ENCODE measurements at regions not wholly inside any gene's neighbourhood (a gene's known extent, or its start where the extent isn't known, plus 50 kb on each side); places are given as distances from the start of the nearest gene placed in this dataset.

DNA sequence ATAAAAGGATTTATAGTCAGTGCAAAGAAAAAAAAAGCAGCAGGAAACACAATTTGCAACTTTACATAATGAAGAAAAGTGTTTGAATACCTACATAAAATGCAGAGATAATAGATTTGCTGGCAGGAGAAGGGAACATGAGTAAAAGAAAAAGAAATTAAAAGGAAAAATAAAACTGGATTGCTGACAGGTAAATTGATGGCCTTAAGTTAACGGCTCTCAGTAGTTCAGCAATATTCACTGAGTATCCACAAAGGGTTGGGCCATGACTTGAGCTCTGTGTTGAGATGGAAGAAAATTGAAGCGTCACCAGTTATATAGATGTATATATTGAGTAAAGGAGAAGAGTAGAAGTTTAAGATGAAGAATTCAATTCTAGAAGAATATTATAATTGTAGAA lies 330.1 kb upstream of the VCX start:
- no peak for TF ChIP-seq KLF16 (CRISPR knock-in tag; IDR thresholded peaks at IDR 0.05)
- TF ChIP-seq, protein P1, sequence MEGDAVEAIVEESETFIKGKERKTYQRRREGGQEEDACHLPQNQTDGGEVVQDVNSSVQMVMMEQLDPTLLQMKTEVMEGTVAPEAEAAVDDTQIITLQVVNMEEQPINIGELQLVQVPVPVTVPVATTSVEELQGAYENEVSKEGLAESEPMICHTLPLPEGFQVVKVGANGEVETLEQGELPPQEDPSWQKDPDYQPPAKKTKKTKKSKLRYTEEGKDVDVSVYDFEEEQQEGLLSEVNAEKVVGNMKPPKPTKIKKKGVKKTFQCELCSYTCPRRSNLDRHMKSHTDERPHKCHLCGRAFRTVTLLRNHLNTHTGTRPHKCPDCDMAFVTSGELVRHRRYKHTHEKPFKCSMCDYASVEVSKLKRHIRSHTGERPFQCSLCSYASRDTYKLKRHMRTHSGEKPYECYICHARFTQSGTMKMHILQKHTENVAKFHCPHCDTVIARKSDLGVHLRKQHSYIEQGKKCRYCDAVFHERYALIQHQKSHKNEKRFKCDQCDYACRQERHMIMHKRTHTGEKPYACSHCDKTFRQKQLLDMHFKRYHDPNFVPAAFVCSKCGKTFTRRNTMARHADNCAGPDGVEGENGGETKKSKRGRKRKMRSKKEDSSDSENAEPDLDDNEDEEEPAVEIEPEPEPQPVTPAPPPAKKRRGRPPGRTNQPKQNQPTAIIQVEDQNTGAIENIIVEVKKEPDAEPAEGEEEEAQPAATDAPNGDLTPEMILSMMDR (CRISPR knock-in tag; IDR thresholded peaks at IDR 0.05), result no peak
- TF ChIP-seq, protein P2, sequence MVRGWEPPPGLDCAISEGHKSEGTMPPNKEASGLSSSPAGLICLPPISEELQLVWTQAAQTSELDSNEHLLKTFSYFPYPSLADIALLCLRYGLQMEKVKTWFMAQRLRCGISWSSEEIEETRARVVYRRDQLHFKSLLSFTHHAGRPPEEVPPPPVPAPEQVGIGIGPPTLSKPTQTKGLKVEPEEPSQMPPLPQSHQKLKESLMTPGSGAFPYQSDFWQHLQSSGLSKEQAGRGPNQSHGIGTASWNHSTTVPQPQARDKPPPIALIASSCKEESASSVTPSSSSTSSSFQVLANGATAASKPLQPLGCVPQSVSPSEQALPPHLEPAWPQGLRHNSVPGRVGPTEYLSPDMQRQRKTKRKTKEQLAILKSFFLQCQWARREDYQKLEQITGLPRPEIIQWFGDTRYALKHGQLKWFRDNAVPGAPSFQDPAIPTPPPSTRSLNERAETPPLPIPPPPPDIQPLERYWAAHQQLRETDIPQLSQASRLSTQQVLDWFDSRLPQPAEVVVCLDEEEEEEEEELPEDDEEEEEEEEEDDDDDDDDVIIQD (CRISPR knock-in tag; IDR thresholded peaks at IDR 0.05; ENCODE audit: low read depth), result no peak
- no peak for TF ChIP-seq ZC3H4 (CRISPR knock-in tag; IDR thresholded peaks at IDR 0.05; ENCODE audit: borderline replicate concordance)
- TF ChIP-seq ZBTB21 (CRISPR knock-in tag; IDR thresholded peaks at IDR 0.05), result no peak
- TF ChIP-seq HDAC6 (IDR thresholded peaks at IDR 0.05; ENCODE audit: low read depth, low read length), result no peak
- TF ChIP-seq EZH2 (conservative IDR thresholded peaks at IDR 0.05; ENCODE audit: low read depth, low read length), result no peak
- no peak for TF ChIP-seq GTF2F1 (IDR thresholded peaks at IDR 0.05; ENCODE audit: low read length)
- TF ChIP-seq, protein P3, sequence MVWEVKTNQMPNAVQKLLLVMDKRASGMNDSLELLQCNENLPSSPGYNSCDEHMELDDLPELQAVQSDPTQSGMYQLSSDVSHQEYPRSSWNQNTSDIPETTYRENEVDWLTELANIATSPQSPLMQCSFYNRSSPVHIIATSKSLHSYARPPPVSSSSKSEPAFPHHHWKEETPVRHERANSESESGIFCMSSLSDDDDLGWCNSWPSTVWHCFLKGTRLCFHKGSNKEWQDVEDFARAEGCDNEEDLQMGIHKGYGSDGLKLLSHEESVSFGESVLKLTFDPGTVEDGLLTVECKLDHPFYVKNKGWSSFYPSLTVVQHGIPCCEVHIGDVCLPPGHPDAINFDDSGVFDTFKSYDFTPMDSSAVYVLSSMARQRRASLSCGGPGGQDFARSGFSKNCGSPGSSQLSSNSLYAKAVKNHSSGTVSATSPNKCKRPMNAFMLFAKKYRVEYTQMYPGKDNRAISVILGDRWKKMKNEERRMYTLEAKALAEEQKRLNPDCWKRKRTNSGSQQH (CRISPR knock-in tag; IDR thresholded peaks at IDR 0.05; ENCODE audit: low read depth), result no peak
- TF ChIP-seq POLR2A (IDR thresholded peaks at IDR 0.05; ENCODE audit: insufficient read depth in 1 of 2, low read depth in 2 of 2, low read length in 2 of 2), result no peak
- no peak for TF ChIP-seq MTF2 (CRISPR knock-in tag; IDR thresholded peaks at IDR 0.05; ENCODE audit: borderline replicate concordance)

Measured in HepG2 (cell line).